CD4-positive, alpha-beta memory T cell (primary cell): ENCODE measurements at regions not wholly inside any gene's neighbourhood (a gene's known extent, or its start where the extent isn't known, plus 50 kb on each side); places are given as distances from the start of the nearest gene placed in this dataset.
"Not testable (repeated sequence)": the region's sequence is repeated elsewhere in the genome, so short reads cannot be mapped to it uniquely, and the experiment has no call there.

Experiments used
- CTCF ChIA-PET: fragments of 350-600 bp; sonication (Branson Sonifier 250); formaldehyde crosslinking; loops from one replicate; lab custom pipeline; 2021; ENCODE audit warnings: inconsistent platforms; ENCODE audit not compliant: partially characterized antibody; lab: Charles Lee
- POLR2A ChIA-PET: fragments of 350-600 bp; sonication (Branson Sonifier 250); formaldehyde crosslinking; loops from one replicate; lab custom pipeline; 2021; ENCODE audit not compliant: partially characterized antibody; lab: Charles Lee
- DNase-seq, 5 donors: peaks; one replicate each; pipeline versions ENCODE4 v3.0.0 to v3.0.0-alpha.2; 2020 to 2022; ENCODE audit warnings: mixed read lengths in 1 of 5
- H3K27ac ChIP-seq: one replicate; pipeline ENCODE4 v1.7.0; 2013; ENCODE audit warnings: low read depth, low read length
- H3K27me3 ChIP-seq: 2 replicates; pipeline ENCODE4 v1.7.0; 2013; ENCODE audit warnings: mild to moderate bottlenecking, low read length, moderate library complexity; ENCODE audit not compliant: insufficient read depth
- H3K36me3 ChIP-seq: 2 replicates; pipeline ENCODE4 v1.7.0; 2013; ENCODE audit warnings: mild to moderate bottlenecking, low read length, moderate library complexity; ENCODE audit not compliant: insufficient read depth
- H3K4me1 ChIP-seq: 2 replicates; pipeline ENCODE4 v1.7.0; 2013; ENCODE audit warnings: mild to moderate bottlenecking, low read length, moderate library complexity; ENCODE audit not compliant: insufficient read depth
- H3K4me3 ChIP-seq, 2 donors: one replicate each; pipeline ENCODE4 v1.7.0; 2013; ENCODE audit warnings: low read length in 2 of 2, mild to moderate bottlenecking in 1 of 2
- H3K9me3 ChIP-seq, 2 donors: one replicate each; pipeline ENCODE4 v1.7.0; 2013; ENCODE audit warnings: low read length in 2 of 2, control low read depth in 1 of 2; ENCODE audit not compliant: control insufficient read depth in 1 of 2
- H3K27ac Mint-ChIP-seq, 7 donors: one replicate each; pipeline ENCODE4 v1.8.0; 2020 to 2021; ENCODE audit warnings: mixed read lengths in 7 of 7, mild to moderate bottlenecking in 6 of 7, inconsistent platforms in 3 of 7, moderate library complexity in 3 of 7
- H3K27me3 Mint-ChIP-seq, 2 donors: one replicate each; pipeline ENCODE4 v1.8.0; 2020 to 2021; ENCODE audit warnings: mixed read lengths in 2 of 2
- H3K36me3 Mint-ChIP-seq, 2 donors: one replicate each; pipeline ENCODE4 v1.8.0; 2020 to 2021; ENCODE audit warnings: mixed read lengths in 2 of 2, inconsistent platforms in 1 of 2, mild to moderate bottlenecking in 1 of 2
- H3K4me1 Mint-ChIP-seq, 4 donors: one replicate each; pipeline ENCODE4 v1.8.0; 2020 to 2021; ENCODE audit warnings: mixed read lengths in 4 of 4, mild to moderate bottlenecking in 1 of 4
- H3K4me3 Mint-ChIP-seq, 8 donors: one replicate each; pipeline ENCODE4 v1.8.0; 2020 to 2021; ENCODE audit warnings: mixed read lengths in 8 of 8, mild to moderate bottlenecking in 7 of 8, moderate library complexity in 6 of 8, inconsistent platforms in 3 of 8
- H3K9me3 Mint-ChIP-seq, 8 donors: one replicate each; pipeline ENCODE4 v1.8.0; 2020 to 2021; ENCODE audit warnings: mixed read lengths in 8 of 8, mild to moderate bottlenecking in 5 of 8, inconsistent platforms in 3 of 8, moderate library complexity in 1 of 8
- intact Hi-C: fragments of 100-400 bp; cut with micrococcal nuclease; formaldehyde crosslinking; loops from one replicate; pipeline ENCODE4 v1.15.1; 2023

GRCh38 chr2:239828973-239829275 is 196.2 kb downstream of the NDUFA10 start:
- H3K27me3 Mint-ChIP-seq, H3K9me3 Mint-ChIP-seq, H3K4me1 ChIP-seq, DNase-seq, H3K36me3 ChIP-seq, H3K4me1 Mint-ChIP-seq, intact Hi-C loops, H3K27ac Mint-ChIP-seq, POLR2A ChIA-PET, H3K4me3 Mint-ChIP-seq, H3K27me3 ChIP-seq, H3K4me3 ChIP-seq, H3K36me3 Mint-ChIP-seq, H3K9me3 ChIP-seq, H3K27ac ChIP-seq: not testable (repeated sequence)
- CTCF ChIA-PET, result interaction anchor here (0.8 kb wide), 1 partner anchor 54 kb away, joined by 3 read pairs; no protein-coding TSS in a partner anchor

- no peaks in the 10 kb centered on the region for H3K27me3 ChIP-seq
- intact Hi-C loops, result no loop called here
- no peak overlapping the region for H3K4me3 ChIP-seq
- H3K27ac ChIP-seq, result no peak overlapping the region
- DNase-seq, result no peak
- H3K36me3 ChIP-seq, result no peaks in the 10 kb centered on the region
- no peaks in the 10 kb centered on the region for H3K4me1 ChIP-seq
- Mint-ChIP-seq H3K36me3 (no peaks in the 10 kb centered on the region), H3K27ac (no peak overlapping the region), H3K4me3 (no peak overlapping the region), H3K27me3 (peaks cover 0 to 8% of the 10 kb centered on the region in 2 donors), H3K4me1 (peaks cover 0 to 4% (median 0%) of the 10 kb centered on the region in 4 donors), H3K9me3 (no peaks in the 10 kb centered on the region)
- ChIA-PET CTCF (interaction anchor here (0.8 kb wide), 1 partner anchor 55 kb away, joined by 3 read pairs; no protein-coding TSS in a partner anchor), POLR2A (no interaction called here)
- no peaks in the 10 kb centered on the region for H3K9me3 ChIP-seq
Observed at GRCh38 chr2:239828192-239828972, 196.8 kb downstream of the NDUFA10 start.

- Histone ChIP-seq H3K27me3 (no peaks in the 10 kb centered on the region), H3K4me1 (no peaks in the 10 kb centered on the region), H3K9me3 (no peaks in the 10 kb centered on the region), H3K36me3 (no peaks in the 10 kb centered on the region), H3K27ac (no peak overlapping the region), H3K4me3 (no peak overlapping the region)
- Mint-ChIP-seq H3K9me3 (no peaks in the 10 kb centered on the region), H3K36me3 (no peaks in the 10 kb centered on the region), H3K27me3 (peaks cover 0 to 8% of the 10 kb centered on the region in 2 donors), H3K4me1 (peaks cover 0 to 4% (median 0%) of the 10 kb centered on the region in 4 donors), H3K4me3 (no peak overlapping the region), H3K27ac (no peak overlapping the region)
- ChIA-PET CTCF (no interaction called here), POLR2A (no interaction called here)
- intact Hi-C loops, result no loop called here
- no peak for DNase-seq
Observed at GRCh38 chr2:239827523-239827890, 197.6 kb downstream of the NDUFA10 start.

DNA sequence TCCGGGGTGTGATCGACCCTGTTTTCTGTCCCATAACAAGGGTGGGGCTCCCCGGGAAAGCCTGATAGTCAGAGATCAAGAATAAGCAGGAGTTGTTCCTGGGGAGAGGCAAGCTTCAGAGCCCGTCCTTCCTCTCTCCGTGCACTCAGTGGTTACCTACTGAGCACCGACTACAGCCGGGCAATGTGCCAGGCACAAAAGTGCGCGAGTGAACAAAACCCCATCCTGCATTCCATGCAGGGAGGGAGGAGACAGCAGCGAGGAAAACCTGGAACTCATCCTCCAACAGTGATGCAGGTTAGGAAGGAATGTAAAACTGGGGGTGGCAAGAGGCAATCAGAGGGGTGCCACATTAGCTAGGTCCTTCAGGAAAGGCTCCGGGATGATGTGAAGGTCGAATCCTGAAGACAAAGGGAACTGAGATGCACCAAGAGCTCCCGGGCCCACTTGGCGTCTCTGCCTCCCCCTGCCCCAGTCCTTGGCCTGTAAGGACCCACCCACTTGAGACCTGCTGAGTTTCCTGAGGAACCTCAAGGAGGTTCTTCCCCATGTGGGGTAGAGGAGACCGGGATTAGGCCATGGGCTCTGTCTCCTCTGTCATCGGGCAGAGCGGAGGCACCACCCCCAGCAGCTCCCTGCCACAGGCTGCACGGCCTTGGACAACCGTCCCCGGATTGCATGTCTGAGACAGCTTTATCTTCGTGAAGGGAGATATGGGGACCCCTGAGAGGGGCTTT is 198.2 kb downstream of the NDUFA10 start:
- no peak overlapping the region for H3K27ac ChIP-seq
- no peaks in the 10 kb centered on the region for H3K36me3 ChIP-seq
- ChIA-PET CTCF (no interaction called here), POLR2A (no interaction called here)
- no peaks in the 10 kb centered on the region for H3K9me3 Mint-ChIP-seq
- DNase-seq, result no peak
- H3K27ac Mint-ChIP-seq, result no peak overlapping the region
- peaks cover 0 to 4% (median 0%) of the 10 kb centered on the region in 4 donors for H3K4me1 Mint-ChIP-seq
- no peak overlapping the region for H3K4me3 Mint-ChIP-seq
- peaks cover 0 to 8% of the 10 kb centered on the region in 2 donors for H3K27me3 Mint-ChIP-seq
- intact Hi-C loops, result no loop called here
- H3K9me3 ChIP-seq, result no peaks in the 10 kb centered on the region
- no peaks in the 10 kb centered on the region for H3K4me1 ChIP-seq
- H3K4me3 ChIP-seq, result no peak overlapping the region
- no peaks in the 10 kb centered on the region for H3K36me3 Mint-ChIP-seq
- no peaks in the 10 kb centered on the region for H3K27me3 ChIP-seq

GRCh38 chr2:239826376-239826775 is 198.8 kb downstream of the NDUFA10 start:
- ChIA-PET POLR2A (no interaction called here), CTCF (no interaction called here)
- H3K4me1 ChIP-seq, result no peaks in the 10 kb centered on the region
- H3K9me3 ChIP-seq, result no peaks in the 10 kb centered on the region
- H3K27me3 Mint-ChIP-seq, result peaks cover 0 to 8% of the 10 kb centered on the region in 2 donors
- H3K4me3 ChIP-seq, result no peak overlapping the region
- intact Hi-C loops, result no loop called here
- H3K4me1 Mint-ChIP-seq, result peaks cover 0 to 4% (median 0%) of the 10 kb centered on the region in 4 donors
- no peak overlapping the region for H3K27ac ChIP-seq
- no peak for DNase-seq
- no peaks in the 10 kb centered on the region for H3K36me3 ChIP-seq
- H3K27me3 ChIP-seq, result no peaks in the 10 kb centered on the region
- no peak overlapping the region for H3K27ac Mint-ChIP-seq
- H3K4me3 Mint-ChIP-seq, result no peak overlapping the region
- H3K36me3 Mint-ChIP-seq, result no peaks in the 10 kb centered on the region
- no peaks in the 10 kb centered on the region for H3K9me3 Mint-ChIP-seq

DNA sequence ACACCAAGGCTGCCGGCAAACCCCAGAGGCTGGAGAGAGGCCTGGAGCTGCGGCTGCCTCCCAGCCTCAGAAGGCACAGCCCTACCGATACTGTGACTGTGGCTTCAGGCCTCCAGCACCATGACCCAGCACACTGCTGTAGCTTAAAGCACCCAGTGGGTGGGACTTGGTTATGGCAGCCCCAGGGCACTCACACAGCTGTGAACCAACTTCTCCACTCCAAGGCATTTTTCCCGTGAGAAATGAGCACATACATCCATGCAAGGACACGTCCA is 199.5 kb downstream of the NDUFA10 start:
- Mint-ChIP-seq H3K27me3 (peaks cover 0 to 8% of the 10 kb centered on the region in 2 donors), H3K4me3 (no peak overlapping the region), H3K36me3 (no peaks in the 10 kb centered on the region), H3K9me3 (no peaks in the 10 kb centered on the region), H3K4me1 (peaks cover 0 to 4% (median 0%) of the 10 kb centered on the region in 4 donors), H3K27ac (no peak overlapping the region)
- no peaks in the 10 kb centered on the region for H3K27me3 ChIP-seq
- no peaks in the 10 kb centered on the region for H3K36me3 ChIP-seq
- H3K4me3 ChIP-seq, result no peak overlapping the region
- intact Hi-C loops, result no loop called here
- DNase-seq, result no peak
- ChIA-PET CTCF (interaction anchor here (0.7 kb wide), 1 partner anchor 21 kb away, joined by 3 read pairs; no protein-coding TSS in a partner anchor), POLR2A (no interaction called here)
- H3K9me3 ChIP-seq, result no peaks in the 10 kb centered on the region
- no peaks in the 10 kb centered on the region for H3K4me1 ChIP-seq
- H3K27ac ChIP-seq, result no peak overlapping the region

DNA sequence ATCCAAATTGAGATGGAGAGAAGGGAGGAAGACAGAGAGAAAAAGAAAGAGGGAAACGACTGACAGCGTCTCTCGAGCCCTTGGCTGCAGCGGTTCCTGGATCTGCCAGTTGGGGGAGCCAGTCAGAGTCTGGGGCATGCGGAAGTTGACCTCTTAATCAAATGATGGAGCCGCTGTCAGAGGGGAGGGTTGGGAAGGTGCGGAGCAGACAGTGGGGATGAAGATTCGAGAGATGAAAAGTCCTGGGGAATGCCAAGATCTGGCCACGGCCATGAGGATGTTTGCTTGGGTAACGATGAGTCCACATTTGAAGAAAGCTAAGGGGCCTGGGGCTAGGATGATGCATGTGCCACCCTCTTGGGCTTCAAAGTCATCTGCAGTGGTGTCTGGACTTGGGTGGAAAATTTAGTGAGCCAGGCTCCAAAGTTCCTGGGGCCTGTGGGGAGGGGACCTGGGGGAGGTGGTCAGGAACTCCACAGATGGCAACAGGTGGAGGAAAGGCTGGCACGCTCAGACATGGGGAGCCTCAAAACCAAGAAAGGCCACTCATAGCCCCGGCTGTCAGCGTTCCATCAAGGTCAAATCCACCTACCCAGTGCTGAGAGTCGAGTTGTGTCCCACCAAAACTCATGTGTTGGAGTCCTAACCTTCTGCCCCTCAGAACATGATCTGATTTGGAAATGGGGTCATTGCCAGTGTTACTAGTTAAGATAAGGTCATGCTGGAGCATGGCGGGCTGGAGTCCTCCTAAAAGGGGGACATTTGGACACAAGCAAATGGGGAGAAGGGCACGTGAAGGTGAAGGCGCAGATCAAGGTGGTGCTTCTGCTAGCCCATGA is 200.1 kb downstream of the NDUFA10 start:
- no peaks in the 10 kb centered on the region for H3K9me3 Mint-ChIP-seq
- CTCF ChIA-PET, result interaction anchor here (0.7 to 2.8 kb wide), 2 partner anchors 21 to 56 kb away, joined by 3 to 17 read pairs; no protein-coding TSS in a partner anchor
- H3K27ac ChIP-seq, result no peak overlapping the region
- POLR2A ChIA-PET, result no interaction called here
- H3K27ac Mint-ChIP-seq, result no peak overlapping the region
- no peaks in the 10 kb centered on the region for H3K4me1 ChIP-seq
- H3K36me3 Mint-ChIP-seq, result no peaks in the 10 kb centered on the region
- no peaks in the 10 kb centered on the region for H3K36me3 ChIP-seq
- H3K4me1 Mint-ChIP-seq, result peaks cover 0 to 4% (median 0%) of the 10 kb centered on the region in 4 donors
- H3K27me3 ChIP-seq, result no peaks in the 10 kb centered on the region
- intact Hi-C loops, result loop anchor here (1.0 kb wide), 1 partner anchor 57 kb away; no protein-coding TSS in a partner anchor
- H3K4me3 ChIP-seq, result no peak overlapping the region
- no peak overlapping the region for H3K4me3 Mint-ChIP-seq
- no peak for DNase-seq
- H3K27me3 Mint-ChIP-seq, result peaks cover 0 to 4% of the 10 kb centered on the region in 2 donors
- H3K9me3 ChIP-seq, result no peaks in the 10 kb centered on the region
